GM18951 (cell line): ENCODE measurements at regions not wholly inside any gene's neighbourhood (a gene's known extent, or its start where the extent isn't known, plus 50 kb on each side); places are given as distances from the start of the nearest gene placed in this dataset.

Experiments
- POLR2A ChIP-seq: IDR thresholded peaks from 4 replicates; pipeline ENCODE4 v1.6.1; 2011; ENCODE audit warnings: mild to moderate bottlenecking; ENCODE audit not compliant: insufficient read length, insufficient read depth; ENCODE audit errors: extremely low read depth
- in situ Hi-C: fragments of 300-500 bp; cut with MboI; formaldehyde crosslinking; loops from one replicate; pipeline ENCODE4 v1.12.0; 2022; ENCODE audit warnings: low sequenced_read_pairs, mixed read lengths, inconsistent platforms; ENCODE audit not compliant: unreplicated experiment

GRCh38 chr3:5056111-5056391 is 66.0 kb upstream of the ARL8B start:
- in situ Hi-C loops: loop anchor here (10.0 to 25.0 kb wide), 2 partner anchors 341 to 719 kb away; no protein-coding TSS in a partner anchor
- no peak for TF ChIP-seq POLR2A

- in situ Hi-C loops: loop anchor here (10.0 to 25.0 kb wide), 2 partner anchors 342 to 720 kb away; no protein-coding TSS in a partner anchor
- no peak for TF ChIP-seq POLR2A
Measured at GRCh38 chr3:5057272-5057671, 64.8 kb upstream of the ARL8B start.

DNA sequence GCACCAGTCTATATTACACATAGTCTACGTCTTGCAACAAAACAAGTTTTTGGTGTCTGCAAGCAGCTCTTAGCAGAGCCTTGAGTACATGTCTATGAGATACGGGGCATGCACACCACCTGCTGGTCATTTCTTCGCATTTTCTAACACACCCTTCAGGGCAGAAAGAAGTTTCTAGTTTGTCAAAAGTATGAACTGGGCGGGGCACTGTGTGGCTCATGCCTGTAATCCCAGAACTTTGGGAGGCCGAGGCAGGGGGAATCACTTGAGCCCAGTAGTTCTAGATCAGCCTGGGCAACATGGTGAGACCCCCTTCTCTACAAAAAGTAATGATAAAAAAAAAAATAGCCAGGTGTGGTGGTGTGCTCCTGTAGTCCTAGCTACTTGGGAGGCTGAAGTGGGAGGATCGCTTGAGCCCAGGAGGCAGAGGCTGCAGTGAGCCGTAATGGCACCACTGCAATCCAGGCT is 64.2 kb upstream of the ARL8B start:
- in situ Hi-C loops: loop anchor here (10.0 to 25.0 kb wide), 2 partner anchors 343 to 721 kb away; no protein-coding TSS in a partner anchor
- TF ChIP-seq POLR2A: no peak

GRCh38 chr3:5058471-5058951 is 63.6 kb upstream of the ARL8B start:
- TF ChIP-seq POLR2A: no peak
- in situ Hi-C loops: loop anchor here (10.0 to 25.0 kb wide), 2 partner anchors 344 to 721 kb away; no protein-coding TSS in a partner anchor

- in situ Hi-C loops: loop anchor here (10.0 to 25.0 kb wide), 2 partner anchors 345 to 722 kb away; no protein-coding TSS in a partner anchor
- no peak for TF ChIP-seq POLR2A
Measured at GRCh38 chr3:5059782-5060181, 62.3 kb upstream of the ARL8B start.

GRCh38 chr3:5061218-5061569 is 60.9 kb upstream of the ARL8B start:
- in situ Hi-C loops: loop anchor here (25.0 kb wide), 1 partner anchor 724 kb away; no protein-coding TSS in a partner anchor
- TF ChIP-seq POLR2A: no peak

- in situ Hi-C loops: loop anchor here (25.0 kb wide), 1 partner anchor 726 kb away; no protein-coding TSS in a partner anchor
- TF ChIP-seq POLR2A: no peak
Measured at GRCh38 chr3:5063724-5064123, 58.4 kb upstream of the ARL8B start.

DNA sequence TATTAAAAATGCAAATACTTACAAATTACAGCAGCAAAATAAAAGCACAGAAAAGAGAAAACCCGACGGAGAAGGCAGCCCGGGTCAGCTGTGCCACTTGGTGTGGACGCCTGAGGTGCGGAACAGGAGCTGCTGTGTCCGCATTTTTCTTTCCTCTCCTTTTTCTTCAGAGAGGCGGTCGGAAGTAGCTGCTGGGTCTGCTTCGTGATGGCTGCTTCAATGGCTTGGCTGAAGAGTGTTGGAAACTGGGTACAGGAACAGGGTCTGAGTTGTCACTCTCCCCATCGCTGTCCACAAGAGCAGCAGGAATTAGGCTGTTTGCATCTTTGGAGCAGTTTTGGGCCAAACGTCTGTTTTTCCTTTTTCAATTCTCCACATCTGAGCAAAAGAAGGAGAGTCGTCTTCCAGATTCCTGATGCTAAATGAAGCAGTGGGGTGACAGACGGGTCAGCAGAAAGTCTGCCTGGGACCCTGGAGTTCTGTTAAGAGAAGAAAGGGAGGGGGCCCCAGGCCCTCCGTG is 53.5 kb upstream of the ARL8B start:
- no peak for TF ChIP-seq POLR2A
- in situ Hi-C loops: loop anchor here (25.0 kb wide), 1 partner anchor 731 kb away; no protein-coding TSS in a partner anchor

DNA sequence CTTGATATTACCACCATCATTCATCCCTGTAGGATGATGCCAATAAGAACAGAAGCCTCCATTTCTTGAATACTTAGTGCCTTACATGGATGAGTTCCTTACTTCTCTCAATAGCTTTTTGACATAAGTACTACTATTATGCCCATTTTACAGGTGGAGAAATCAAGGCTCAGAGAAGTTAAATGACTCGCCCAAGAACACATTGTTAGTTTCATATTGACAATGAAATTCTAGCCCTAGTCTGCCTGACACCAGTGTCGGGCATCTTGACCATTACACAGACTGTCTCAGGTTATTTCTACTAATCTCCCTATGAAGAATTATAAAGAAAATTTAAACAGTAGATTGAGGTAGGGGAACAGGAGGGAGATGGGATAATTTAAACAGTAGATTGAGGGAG is 52.5 kb upstream of the ARL8B start:
- TF ChIP-seq POLR2A: no peak
- in situ Hi-C loops: loop anchor here (25.0 kb wide), 1 partner anchor 732 kb away; no protein-coding TSS in a partner anchor

DNA sequence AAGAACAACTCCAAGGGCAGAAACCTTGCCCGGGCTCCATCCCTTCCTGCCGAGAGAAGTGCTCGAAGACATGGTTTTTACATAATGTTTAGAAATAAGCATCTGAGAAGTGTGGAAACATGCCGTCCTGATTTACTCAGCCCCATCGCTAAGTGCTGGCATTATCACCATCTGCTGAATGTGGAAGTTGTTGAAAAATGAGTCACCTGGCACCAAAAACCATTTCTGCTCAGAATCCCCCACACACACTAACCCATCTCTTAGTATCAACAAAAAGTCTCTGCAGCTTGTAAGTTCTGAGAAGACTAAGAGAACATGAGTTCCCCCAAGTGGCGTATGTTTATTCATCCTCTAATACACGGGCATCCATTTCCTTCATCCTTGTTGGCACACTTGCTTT is 51.0 kb upstream of the ARL8B start:
- in situ Hi-C loops: loop anchor here (25.0 kb wide), 1 partner anchor 734 kb away; no protein-coding TSS in a partner anchor
- no peak for TF ChIP-seq POLR2A

DNA sequence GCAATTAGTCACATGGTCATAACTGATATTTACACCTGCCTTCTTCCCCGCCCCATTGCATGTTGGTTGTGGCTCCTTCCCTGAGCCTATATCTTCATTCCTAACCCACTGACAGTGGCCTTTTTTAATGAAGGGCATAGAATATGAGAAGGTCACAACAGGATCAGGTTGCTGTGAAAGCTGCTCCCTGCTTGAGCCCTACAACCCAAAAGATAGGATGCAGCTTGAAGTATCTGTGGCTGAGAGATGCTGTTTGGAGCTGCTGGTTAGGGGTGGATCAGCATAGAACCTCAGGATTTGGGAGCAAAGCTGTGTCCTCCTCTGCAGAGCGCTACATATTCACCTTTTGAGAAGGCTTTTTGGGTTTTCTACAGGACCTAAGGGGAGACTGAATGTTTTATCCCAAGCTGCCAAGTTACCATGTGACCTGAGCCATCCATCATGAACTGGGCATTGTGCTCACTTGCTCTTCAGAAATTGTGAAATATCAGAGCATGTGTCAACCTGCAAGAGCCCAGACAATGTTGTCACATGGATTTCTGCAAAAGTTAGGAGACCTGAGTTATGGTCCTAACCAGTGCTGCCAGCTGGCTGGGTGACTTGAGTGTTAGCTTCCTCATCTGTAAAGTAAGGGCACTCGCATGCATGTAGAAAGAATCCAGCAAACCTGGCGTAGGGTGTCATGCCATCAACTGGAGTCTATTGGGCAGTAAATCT is 49.8 kb upstream of the ARL8B start:
- no peak for TF ChIP-seq POLR2A
- in situ Hi-C loops: loop anchor here (25.0 kb wide), 1 partner anchor 735 kb away; no protein-coding TSS in a partner anchor
